ENCODE measurements at regions not wholly inside any gene's neighbourhood (a gene's known extent, or its start where the extent isn't known, plus 50 kb on each side); places are given as distances from the start of the nearest gene placed in this dataset.

DNA sequence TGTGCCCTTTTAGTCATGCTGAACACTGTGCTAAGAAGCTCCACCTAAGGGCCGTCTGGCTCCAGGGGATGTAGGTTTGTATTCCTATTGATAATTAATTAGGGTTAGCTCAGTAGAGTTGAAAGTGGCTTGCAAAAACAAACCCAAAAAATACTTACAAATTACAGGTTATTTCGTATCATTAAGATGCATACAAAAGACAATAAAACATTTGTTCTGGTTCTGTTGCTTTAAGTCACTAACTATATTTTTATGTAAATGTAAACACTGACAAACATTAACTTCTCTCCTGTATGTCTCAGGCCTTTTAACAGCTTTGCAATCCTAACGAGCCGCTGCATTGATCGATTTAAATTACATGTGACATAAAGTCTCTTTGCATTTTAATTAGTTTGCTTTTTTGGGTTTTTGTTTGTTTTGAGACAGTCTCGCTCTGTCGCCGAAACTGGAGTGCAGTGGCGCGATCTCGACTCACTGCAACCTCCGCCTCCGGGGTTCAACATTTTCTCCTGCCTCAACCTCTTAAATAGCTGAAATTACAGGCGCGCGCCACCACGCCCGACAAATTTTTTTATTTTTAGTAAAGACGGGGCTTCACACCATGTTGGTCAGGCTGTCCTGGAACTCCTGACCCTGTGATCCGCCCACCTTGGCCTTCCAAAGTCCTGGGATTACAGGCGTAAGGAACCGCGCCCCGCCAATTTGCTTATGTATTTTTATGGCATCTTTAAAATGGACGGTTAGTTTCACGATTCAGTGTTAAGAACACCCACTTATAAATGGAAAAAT, 110.9 kb downstream of the HFE start:
- peak; percentile 88 for DNase-seq

DNA sequence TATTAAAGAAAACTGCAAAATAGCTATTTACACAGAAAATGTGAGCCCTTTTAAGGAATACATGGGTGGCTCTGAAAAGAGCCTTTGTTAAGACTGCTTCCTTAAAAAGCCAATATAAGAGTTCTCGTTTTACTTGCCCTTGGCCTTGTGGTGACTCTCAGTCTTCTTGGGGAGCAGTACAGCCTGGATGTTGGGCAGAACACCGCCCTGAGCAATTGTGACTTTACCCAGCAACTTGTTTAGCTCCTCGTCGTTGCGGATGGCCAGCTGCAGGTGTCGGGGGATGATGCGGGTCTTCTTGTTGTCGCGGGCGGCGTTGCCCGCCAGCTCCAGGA, 111.5 kb downstream of the HFE start:
- peak; percentile 86 for DNase-seq

DNA sequence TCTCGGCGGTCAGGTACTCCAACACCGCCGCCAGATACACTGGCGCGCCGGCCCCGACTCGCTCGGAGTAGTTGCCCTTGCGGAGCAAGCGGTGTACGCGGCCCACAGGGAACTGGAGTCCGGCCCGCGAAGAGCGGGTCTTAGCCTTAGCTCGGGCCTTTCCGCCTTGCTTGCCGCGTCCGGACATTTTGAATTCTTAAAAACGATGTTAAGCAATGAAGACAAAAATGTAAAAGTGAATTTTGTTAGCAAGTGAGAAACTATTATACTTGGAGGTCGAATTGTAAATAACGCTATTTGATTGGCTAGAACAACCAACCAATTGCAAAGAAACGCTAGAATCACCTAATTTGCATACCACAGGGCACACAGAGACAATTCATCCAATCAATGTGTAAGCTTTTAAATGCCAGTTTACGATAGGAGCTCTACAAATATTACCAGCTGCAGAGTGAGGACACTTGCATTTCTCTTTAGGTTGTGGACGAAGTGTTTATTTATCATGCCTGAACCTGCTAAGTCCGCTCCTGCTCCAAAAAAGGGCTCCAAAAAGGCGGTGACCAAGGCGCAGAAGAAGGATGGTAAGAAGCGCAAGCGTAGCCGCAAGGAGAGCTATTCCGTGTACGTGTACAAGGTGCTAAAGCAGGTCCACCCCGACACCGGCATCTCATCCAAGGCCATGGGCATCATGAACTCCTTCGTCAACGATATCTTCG, 112.0 kb downstream of the HFE start:
- DNase-seq: peak; percentile 98

DNA sequence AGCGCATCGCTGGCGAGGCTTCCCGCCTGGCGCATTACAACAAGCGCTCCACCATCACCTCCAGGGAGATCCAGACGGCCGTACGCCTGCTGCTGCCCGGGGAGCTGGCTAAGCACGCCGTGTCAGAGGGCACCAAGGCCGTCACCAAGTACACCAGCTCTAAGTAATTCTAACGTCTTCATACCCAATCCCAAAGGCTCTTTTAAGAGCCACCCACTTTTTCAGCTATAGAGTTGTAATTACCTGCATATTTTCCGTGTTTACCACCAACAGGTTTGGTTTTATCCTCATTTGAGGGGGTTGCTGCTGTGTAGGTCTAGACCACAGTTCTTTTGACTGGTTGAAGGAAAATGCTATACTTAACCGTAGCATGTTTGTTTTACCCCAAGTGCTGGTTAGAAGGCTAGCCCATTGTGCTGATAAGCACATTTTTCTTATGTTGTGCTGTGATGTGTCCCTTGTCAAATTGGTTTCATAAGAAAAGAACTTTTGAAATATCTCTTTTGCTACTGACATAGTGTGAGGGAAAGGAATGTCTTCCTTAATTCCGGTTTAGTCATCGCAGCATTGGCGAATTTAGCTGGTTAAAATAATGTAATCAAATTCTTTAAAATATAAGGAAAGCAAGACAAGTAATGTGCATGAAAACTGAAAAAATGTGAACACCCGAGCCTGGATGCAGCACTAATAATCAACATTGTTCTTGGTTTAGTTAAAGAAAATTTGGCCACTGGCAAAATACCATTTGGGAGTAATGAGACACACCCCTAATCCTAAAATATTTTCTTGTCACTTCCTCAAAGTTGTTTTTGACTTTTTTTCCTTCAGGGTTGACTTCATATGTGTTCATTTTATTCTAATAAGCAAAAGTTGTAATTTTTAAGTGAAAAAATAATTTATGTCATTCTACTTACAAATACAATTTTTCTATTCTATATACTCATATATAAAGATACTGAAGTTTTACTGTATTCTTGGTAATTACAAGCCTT, 112.8 kb downstream of the HFE start:
- DNase-seq: peak; percentile 87

GRCh38 chr6:26200918-26201721, 113.9 kb downstream of the HFE start:
- DNase-seq: peak; percentile 43

- DNase-seq: peak; percentile 40
Measured at GRCh38 chr6:26202201-26202611, 115.0 kb downstream of the HFE start.

GRCh38 chr6:26202811-26203583, 115.8 kb downstream of the HFE start:
- peak; percentile 52 for DNase-seq

GRCh38 chr6:26204332-26205160, 117.3 kb downstream of the HFE start:
- peak; percentile 98 for DNase-seq

DNA sequence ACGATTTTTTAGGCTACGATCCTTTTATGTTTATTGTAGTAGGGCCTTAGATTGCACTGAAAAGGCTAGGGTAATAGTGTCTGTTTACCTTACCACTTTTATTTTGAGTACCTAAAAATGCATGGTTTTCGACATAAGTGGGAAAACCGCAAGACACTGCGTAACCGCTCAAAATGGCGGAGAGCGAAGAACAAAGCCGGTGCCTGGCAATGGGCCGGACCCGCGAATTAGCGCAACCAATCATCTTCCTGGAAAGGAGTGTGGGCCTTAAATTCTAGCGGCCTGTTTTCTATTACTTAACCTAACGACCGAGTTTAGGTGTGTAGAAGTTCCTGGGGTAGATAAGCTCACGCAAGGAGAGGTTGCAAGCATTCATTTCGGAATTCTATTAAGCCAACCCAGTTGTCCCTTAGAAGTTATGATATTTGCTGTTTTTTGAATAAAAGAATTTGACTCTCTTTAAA, 118.0 kb downstream of the HFE start:
- DNase-seq: peak; percentile 93

DNA sequence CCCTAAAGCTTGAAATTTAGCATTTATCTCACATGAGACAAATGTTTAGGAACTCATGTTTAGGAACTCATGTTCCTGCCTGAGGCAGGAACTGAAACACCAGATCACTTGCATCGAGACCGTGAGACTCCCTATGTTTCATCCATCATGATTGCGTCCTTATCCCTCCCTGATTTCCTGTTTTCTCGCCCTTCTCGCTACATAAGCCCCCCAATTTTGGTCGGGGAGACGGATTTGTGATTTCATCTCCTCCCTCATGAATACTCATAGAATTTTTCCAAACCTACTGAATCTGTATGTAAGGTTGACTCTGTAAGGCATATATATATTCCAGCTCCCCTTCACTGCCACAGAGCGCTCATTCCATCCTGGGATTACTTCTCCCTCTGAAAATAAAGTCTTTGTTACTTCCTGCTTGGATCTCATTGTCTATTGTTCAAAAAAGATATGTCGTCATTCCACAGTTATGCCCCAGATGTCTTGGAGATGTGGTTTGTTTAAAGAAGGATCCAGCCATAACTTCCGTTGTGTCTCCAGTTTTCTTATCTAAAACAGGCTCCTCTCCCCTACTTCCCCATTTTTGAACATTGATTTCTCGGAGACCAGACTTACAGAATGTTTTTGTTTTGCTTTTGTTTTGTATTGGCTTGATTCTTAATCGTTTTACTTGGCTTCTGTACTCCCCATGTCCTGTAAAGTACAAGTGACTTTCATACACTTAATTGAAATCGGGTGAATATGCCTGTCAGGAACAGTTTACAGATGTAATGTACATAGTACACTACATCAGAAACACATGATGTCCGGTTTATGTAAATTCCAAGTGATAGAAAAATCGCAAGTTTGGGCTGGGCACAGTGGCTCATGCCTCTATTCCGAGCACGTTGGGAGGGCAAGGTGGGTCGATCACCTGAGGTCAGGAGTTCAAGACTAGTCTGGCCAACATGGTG, 118.7 kb downstream of the HFE start:
- peak; percentile 91 for DNase-seq

- no peak for DNase-seq
Measured at GRCh38 chr6:26206868-26207801, 119.9 kb downstream of the HFE start.

DNA sequence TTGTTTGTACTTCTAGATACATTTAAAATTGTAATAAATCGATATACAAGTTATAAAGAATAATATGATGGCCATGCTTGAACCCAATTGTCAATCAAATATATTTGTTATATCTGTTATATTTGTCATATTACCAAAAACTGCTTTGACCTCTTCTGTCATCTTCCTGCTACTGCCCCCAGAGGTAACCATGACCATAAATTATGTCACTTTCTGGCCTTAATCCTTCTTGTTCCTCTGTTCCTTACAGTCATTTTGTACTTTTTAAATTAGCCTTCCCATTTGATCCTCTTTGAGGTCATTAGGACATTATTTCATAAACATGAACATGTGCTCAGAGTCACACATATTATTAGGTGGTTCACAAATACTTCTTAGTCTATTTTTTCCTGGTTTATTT, 124.7 kb downstream of the HFE start:
- peak; percentile 71 for DNase-seq

DNA sequence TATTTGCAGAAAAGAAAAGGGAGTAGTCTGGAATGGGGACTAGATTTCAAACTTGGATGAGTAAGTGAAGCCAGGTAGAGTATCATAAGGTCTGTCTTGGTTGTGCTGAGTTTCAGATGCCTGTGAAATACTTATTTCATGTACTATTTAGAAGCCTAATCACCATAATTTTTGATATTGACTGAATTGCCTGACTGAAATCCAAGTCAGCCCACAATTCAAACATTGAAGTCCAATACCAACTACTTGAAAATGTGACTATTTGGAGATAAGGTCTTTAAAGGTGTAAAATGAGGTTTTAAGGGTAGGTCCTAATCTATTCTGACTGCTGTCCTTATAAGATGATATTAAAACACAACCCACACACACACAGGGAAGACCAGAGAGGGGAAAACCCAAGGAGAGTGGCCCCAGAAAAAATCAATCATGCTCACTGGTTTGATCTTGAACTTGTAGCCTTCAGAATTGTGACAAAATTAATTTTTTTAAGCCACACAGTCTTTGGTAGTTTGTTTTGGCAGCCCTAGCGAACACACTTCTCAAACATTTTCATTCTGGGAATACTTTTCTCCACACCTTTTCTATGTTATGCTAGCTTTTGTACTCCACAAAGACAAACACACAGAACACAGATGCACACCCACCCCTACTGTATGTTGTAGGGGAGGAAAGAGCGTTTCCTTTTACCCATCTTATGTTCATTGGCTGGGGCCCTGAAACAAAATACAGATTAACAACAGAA, 126.3 kb downstream of the HFE start:
- DNase-seq: peak; percentile 42

DNA sequence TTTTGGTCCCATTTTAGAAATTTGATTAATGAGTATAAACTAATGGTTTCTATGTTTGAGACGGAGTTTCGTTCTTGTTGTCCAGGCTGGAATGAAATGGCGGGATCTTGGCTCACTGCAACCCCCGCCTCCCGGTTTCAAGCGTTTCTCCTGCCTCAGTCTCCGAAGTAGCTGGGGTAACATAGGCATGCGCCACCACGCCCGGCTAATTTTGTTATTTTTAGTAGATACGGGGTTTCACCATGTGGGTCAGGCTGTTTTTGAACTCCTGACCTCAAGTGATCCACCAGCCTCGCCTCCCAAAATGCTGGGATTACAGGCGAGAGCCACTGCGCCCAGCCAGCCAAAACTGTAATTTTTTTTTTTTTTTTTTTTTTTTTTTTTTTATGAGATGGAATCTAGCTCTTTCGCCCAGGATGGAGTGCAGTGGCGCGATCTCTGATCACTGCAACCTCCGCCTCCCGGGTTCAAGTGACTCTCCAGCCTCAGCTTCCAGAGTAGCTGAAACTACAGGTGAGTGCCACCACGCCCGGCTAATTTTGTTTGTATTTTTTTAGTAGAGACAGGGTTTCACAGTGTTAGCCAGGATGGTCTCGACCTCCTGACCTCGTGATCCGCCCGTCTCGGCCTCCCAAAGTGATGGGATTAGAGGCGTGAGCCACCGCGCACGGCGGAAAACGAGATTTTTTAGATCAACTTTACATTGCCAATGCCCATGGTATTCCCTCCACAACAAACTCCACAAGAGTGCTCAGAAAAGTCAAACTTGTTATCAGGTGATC, 127.8 kb downstream of the HFE start:
- no peak for DNase-seq

GRCh38 chr6:26215585-26216358, 128.5 kb downstream of the HFE start:
- peak; percentile 84 for DNase-seq
